ENCODE measurements at regions not wholly inside any gene's neighbourhood (a gene's known extent, or its start where the extent isn't known, plus 50 kb on each side); places are given as distances from the start of the nearest gene placed in this dataset.
"Not testable (repeated sequence)": the region's sequence is repeated elsewhere in the genome, so short reads cannot be mapped to it uniquely, and the experiment has no call there.

DNA sequence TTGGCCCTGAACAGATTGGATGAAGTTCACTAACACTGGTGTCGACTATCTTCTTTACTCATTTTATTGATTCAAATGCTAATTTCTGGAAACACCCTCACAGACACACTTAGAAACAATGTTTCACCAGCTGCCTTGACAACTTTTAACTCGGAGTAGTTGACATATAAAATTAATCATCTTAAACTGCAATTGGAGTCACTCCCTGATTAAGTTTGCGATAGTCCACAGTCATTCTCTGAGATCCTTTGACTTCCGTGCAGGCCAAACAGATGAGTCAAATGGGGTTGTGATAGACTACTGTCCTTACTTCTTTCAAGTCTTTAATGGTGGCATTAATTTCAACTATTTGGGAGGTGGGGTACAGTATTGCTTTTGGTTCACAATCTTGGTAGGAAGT, 114.4 kb upstream of the PCSK1 start:
- H3K27me3 ChIP-seq (ENCODE audit: insufficient read depth, low read depth, low read length), result no peaks in the 10 kb centered on the region
- no peaks in the 10 kb centered on the region for H3K79me2 ChIP-seq (replicated peaks; ENCODE audit: insufficient read depth, low read length)
- no peak overlapping the region for H2AFZ ChIP-seq (ENCODE audit: low read depth, low read length)
- TF ChIP-seq EZH2 (IDR thresholded peaks at IDR 0.05; ENCODE audit: borderline replicate concordance, insufficient read depth, low read length, poor library complexity, severe bottlenecking), result no peak
- TF ChIP-seq MXI1 (conservative IDR thresholded peaks at IDR 0.05; ENCODE audit: poor library complexity, severe bottlenecking), result no peak
- no peak for TF ChIP-seq SMC3 (conservative IDR thresholded peaks at IDR 0.05; ENCODE audit: poor library complexity)
- no peak for TF ChIP-seq RAD21 (conservative IDR thresholded peaks at IDR 0.05)
- no peak for TF ChIP-seq TAF1 (IDR thresholded peaks at IDR 0.05; ENCODE audit: low read depth)
- TF ChIP-seq, protein P1, sequence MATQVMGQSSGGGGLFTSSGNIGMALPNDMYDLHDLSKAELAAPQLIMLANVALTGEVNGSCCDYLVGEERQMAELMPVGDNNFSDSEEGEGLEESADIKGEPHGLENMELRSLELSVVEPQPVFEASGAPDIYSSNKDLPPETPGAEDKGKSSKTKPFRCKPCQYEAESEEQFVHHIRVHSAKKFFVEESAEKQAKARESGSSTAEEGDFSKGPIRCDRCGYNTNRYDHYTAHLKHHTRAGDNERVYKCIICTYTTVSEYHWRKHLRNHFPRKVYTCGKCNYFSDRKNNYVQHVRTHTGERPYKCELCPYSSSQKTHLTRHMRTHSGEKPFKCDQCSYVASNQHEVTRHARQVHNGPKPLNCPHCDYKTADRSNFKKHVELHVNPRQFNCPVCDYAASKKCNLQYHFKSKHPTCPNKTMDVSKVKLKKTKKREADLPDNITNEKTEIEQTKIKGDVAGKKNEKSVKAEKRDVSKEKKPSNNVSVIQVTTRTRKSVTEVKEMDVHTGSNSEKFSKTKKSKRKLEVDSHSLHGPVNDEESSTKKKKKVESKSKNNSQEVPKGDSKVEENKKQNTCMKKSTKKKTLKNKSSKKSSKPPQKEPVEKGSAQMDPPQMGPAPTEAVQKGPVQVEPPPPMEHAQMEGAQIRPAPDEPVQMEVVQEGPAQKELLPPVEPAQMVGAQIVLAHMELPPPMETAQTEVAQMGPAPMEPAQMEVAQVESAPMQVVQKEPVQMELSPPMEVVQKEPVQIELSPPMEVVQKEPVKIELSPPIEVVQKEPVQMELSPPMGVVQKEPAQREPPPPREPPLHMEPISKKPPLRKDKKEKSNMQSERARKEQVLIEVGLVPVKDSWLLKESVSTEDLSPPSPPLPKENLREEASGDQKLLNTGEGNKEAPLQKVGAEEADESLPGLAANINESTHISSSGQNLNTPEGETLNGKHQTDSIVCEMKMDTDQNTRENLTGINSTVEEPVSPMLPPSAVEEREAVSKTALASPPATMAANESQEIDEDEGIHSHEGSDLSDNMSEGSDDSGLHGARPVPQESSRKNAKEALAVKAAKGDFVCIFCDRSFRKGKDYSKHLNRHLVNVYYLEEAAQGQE (IDR thresholded peaks at IDR 0.05; ENCODE audit: borderline replicate concordance), result no peak
- no peak for TF ChIP-seq POLR2AphosphoS5 (IDR thresholded peaks at IDR 0.05)
- no peak for TF ChIP-seq EP300 (conservative IDR thresholded peaks at IDR 0.05; ENCODE audit: poor library complexity, severe bottlenecking)
- TF ChIP-seq, protein P2, sequence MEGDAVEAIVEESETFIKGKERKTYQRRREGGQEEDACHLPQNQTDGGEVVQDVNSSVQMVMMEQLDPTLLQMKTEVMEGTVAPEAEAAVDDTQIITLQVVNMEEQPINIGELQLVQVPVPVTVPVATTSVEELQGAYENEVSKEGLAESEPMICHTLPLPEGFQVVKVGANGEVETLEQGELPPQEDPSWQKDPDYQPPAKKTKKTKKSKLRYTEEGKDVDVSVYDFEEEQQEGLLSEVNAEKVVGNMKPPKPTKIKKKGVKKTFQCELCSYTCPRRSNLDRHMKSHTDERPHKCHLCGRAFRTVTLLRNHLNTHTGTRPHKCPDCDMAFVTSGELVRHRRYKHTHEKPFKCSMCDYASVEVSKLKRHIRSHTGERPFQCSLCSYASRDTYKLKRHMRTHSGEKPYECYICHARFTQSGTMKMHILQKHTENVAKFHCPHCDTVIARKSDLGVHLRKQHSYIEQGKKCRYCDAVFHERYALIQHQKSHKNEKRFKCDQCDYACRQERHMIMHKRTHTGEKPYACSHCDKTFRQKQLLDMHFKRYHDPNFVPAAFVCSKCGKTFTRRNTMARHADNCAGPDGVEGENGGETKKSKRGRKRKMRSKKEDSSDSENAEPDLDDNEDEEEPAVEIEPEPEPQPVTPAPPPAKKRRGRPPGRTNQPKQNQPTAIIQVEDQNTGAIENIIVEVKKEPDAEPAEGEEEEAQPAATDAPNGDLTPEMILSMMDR (IDR thresholded peaks at IDR 0.05; ENCODE audit: poor library complexity, severe bottlenecking), result no peak
- no peak overlapping the region for H3K4me2 ChIP-seq (ENCODE audit: low read length)
- no peaks in the 10 kb centered on the region for H3K9me3 ChIP-seq (ENCODE audit: low read length)
- no peak overlapping the region for H3K9ac ChIP-seq (ENCODE audit: low read length)
- no peak overlapping the region for H3K27ac ChIP-seq (ENCODE audit: low read length)
- H3K4me3 ChIP-seq (ENCODE audit: low read length), result no peak overlapping the region
- H3K36me3 ChIP-seq (ENCODE audit: insufficient read depth, low read length), result no peaks in the 10 kb centered on the region
- no peaks in the 10 kb centered on the region for H3F3A ChIP-seq (ENCODE audit: insufficient read depth, low read length, poor library complexity, severe bottlenecking)
- no peaks in the 10 kb centered on the region for H3K9me2 ChIP-seq (ENCODE audit: insufficient read depth, low read length)
- H4K20me1 ChIP-seq (ENCODE audit: insufficient read depth), result no peaks in the 10 kb centered on the region

DNA sequence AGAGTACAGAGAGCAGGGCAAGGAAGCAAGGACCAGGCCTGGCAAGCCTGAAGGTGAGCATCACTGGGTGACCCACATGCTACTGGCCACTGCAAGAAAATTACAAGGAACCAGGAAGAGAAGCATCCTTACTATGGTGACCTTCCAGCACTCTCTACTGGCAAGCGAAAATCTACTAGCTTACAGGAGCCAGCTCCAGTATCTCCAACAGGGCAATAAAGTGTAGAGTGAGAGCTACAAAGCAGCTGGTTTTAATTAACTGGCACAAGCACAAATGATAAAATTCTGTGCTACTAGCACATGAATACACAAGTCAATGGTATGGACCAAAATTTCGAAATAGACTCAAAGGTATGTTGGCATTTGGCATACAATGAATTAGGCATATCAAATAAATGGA, 113.3 kb upstream of the CAST start:
- Histone ChIP-seq H3F3A (ENCODE audit: insufficient read depth, low read length, poor library complexity, severe bottlenecking) (no peaks in the 10 kb centered on the region), H3K27me3 (ENCODE audit: insufficient read depth, low read depth, low read length) (no peaks in the 10 kb centered on the region), H3K79me2 (replicated peaks; ENCODE audit: insufficient read depth, low read length) (no peaks in the 10 kb centered on the region), H2AFZ (ENCODE audit: low read depth, low read length) (no peak overlapping the region), H3K9ac (ENCODE audit: low read length) (no peak overlapping the region), H3K27ac (ENCODE audit: low read length) (no peak overlapping the region), H3K4me3 (ENCODE audit: low read length) (no peak overlapping the region), H3K4me2 (ENCODE audit: low read length) (no peak overlapping the region), H4K20me1 (ENCODE audit: insufficient read depth) (no peaks in the 10 kb centered on the region), H3K9me2 (ENCODE audit: insufficient read depth, low read length) (no peaks in the 10 kb centered on the region), H3K36me3 (ENCODE audit: insufficient read depth, low read length) (no peaks in the 10 kb centered on the region), H3K9me3 (ENCODE audit: low read length) (no peaks in the 10 kb centered on the region)
- TF ChIP-seq, protein P1 (IDR thresholded peaks at IDR 0.05; ENCODE audit: borderline replicate concordance), result no peak
- TF ChIP-seq EZH2 (IDR thresholded peaks at IDR 0.05; ENCODE audit: borderline replicate concordance, insufficient read depth, low read length, poor library complexity, severe bottlenecking) (no peak), RAD21 (conservative IDR thresholded peaks at IDR 0.05) (no peak), SMC3 (conservative IDR thresholded peaks at IDR 0.05; ENCODE audit: poor library complexity) (no peak), MXI1 (conservative IDR thresholded peaks at IDR 0.05; ENCODE audit: poor library complexity, severe bottlenecking) (no peak), EP300 (conservative IDR thresholded peaks at IDR 0.05; ENCODE audit: poor library complexity, severe bottlenecking) (no peak), TAF1 (IDR thresholded peaks at IDR 0.05; ENCODE audit: low read depth) (no peak), POLR2AphosphoS5 (IDR thresholded peaks at IDR 0.05) (no peak)
- TF ChIP-seq, protein P2 (IDR thresholded peaks at IDR 0.05; ENCODE audit: poor library complexity, severe bottlenecking), result no peak

DNA sequence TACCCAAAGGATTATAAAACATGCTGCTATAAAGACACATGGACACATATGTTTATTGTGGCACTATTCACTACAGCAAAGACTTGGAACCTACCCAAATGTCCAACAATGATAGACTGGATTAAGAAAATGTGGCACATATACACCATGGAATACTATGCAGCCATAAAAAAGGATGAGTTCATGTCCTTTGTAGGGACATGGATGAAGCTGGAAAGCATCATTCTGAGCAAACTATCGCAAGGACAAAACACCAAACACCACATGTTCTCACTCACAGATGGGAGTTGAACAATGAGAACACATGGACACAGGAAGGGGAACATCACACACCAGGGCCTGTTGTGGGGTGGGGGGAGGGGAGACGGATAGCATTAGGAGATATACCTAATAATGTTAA, 101.3 kb upstream of the CAST start:
- H3K36me3 ChIP-seq (ENCODE audit: insufficient read depth, low read length); H4K20me1 ChIP-seq (ENCODE audit: insufficient read depth); H3K27ac ChIP-seq (ENCODE audit: low read length); H3K27me3 ChIP-seq (ENCODE audit: insufficient read depth, low read depth, low read length); H3K9ac ChIP-seq (ENCODE audit: low read length); H3F3A ChIP-seq (ENCODE audit: insufficient read depth, low read length, poor library complexity, severe bottlenecking); H3K79me2 ChIP-seq (replicated peaks; ENCODE audit: insufficient read depth, low read length); H3K9me2 ChIP-seq (ENCODE audit: insufficient read depth, low read length); H3K9me3 ChIP-seq (ENCODE audit: low read length); H3K4me3 ChIP-seq (ENCODE audit: low read length); H3K4me2 ChIP-seq (ENCODE audit: low read length); H2AFZ ChIP-seq (ENCODE audit: low read depth, low read length): not testable (repeated sequence)
